OCI-LY3 (cell line): ENCODE measurements at regions not wholly inside any gene's neighbourhood (a gene's known extent, or its start where the extent isn't known, plus 50 kb on each side); places are given as distances from the start of the nearest gene placed in this dataset.

Source experiments
- EZH2phosphoT487 ChIP-seq: fragments of 200-600 bp; shearing (Covaris generic); IDR thresholded peaks from 2 replicates; pipeline ENCODE4 v1.6.1; 2018; ENCODE audit warnings: antibody characterized with exemption, mixed run types, low read depth
- TF ChIP-seq, protein P1 (sequence below): fragments of 200-600, 300-600 bp; sonication (generic); IDR thresholded peaks from 2 replicates; pipeline ENCODE4 v1.5.1; 2014; ENCODE audit warnings: antibody characterized with exemption, low read length, low read depth

DNA sequence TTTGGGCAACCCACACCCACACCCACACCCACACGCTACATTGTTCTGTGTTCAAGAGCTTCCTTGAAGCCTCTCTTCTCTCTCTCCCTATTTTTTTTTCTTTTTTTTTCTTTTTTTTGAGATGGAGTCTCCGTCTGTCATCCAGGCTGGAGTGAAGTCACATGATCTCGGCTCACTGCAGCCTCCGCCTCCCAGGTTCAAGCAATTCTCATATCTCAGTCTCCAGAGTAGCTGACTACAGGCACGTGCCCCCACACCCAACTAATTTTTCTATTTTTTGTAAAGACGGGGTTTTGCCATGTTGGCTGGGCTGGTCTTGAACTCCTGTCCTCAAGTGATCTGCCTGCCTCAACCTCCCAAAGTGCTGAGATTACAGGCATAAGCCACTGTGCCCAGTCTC, 271.1 kb downstream of the SHQ1 start:
- TF ChIP-seq, protein P1, sequence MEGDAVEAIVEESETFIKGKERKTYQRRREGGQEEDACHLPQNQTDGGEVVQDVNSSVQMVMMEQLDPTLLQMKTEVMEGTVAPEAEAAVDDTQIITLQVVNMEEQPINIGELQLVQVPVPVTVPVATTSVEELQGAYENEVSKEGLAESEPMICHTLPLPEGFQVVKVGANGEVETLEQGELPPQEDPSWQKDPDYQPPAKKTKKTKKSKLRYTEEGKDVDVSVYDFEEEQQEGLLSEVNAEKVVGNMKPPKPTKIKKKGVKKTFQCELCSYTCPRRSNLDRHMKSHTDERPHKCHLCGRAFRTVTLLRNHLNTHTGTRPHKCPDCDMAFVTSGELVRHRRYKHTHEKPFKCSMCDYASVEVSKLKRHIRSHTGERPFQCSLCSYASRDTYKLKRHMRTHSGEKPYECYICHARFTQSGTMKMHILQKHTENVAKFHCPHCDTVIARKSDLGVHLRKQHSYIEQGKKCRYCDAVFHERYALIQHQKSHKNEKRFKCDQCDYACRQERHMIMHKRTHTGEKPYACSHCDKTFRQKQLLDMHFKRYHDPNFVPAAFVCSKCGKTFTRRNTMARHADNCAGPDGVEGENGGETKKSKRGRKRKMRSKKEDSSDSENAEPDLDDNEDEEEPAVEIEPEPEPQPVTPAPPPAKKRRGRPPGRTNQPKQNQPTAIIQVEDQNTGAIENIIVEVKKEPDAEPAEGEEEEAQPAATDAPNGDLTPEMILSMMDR, result no peak
- no peak for TF ChIP-seq EZH2phosphoT487
